Large intestine (tissue), 3 donors: ENCODE measurements at regions not wholly inside any gene's neighbourhood (a gene's known extent, or its start where the extent isn't known, plus 50 kb on each side); places are given as distances from the start of the nearest gene placed in this dataset.

Source experiments
- DNase-seq, 2 donors: peaks; one replicate each; pipeline versions ENCODE4 v3.0.0 to v3.0.0-alpha.2; 2013
- H3K27ac ChIP-seq: one replicate; pipeline ENCODE4 v1.5.1; 2013; ENCODE audit warnings: low read length
- H3K27me3 ChIP-seq: 2 replicates; pipeline ENCODE4 v1.6.1; 2013; ENCODE audit warnings: low read length; ENCODE audit not compliant: control insufficient read depth, insufficient read depth
- H3K36me3 ChIP-seq: 2 replicates; pipeline ENCODE4 v1.6.1; 2013; ENCODE audit warnings: low read length; ENCODE audit not compliant: control insufficient read depth, insufficient read depth
- H3K4me1 ChIP-seq: one replicate; pipeline ENCODE4 v1.6.1; 2013; ENCODE audit warnings: low read length; ENCODE audit not compliant: control insufficient read depth, insufficient read depth
- H3K4me3 ChIP-seq: one replicate; pipeline ENCODE4 v1.5.1; 2013; ENCODE audit warnings: low read length
- H3K9me3 ChIP-seq: one replicate; pipeline ENCODE4 v1.6.1; 2013; ENCODE audit warnings: mild to moderate bottlenecking, low read depth, low read length, moderate library complexity; ENCODE audit not compliant: control insufficient read depth
- WGBS: methylation state at CpG from one replicate; pipeline ENCODE4 v1.1.5; 2013; ENCODE audit warnings: low lambda C conversion rate; ENCODE audit not compliant: insufficient coverage; 5-methylcytosine and 5-hydroxymethylcytosine counted together

DNA sequence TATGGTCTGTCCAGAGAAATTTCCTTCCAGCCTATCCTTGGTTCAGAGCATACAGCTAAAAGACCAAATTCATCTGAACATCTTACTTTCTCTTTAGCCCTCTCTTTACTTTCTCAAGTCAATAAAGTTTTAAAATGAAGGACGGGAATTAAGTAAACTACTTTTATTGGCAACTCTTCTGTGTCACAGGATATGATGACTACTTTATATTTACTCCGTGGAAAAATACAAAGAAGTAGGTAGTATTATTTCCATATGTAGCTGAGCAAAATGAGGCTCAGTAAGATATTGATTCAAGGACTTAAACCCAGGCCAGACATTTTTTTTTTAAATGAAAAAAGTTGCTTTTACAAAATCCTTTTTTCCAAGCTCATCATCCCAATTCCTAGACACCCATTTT, 151.2 kb upstream of the DPYD start:
- Histone ChIP-seq H3K27ac (no peak overlapping the region), H3K9me3 (no peaks in the 10 kb centered on the region), H3K4me3 (no peak overlapping the region), H3K36me3 (no peaks in the 10 kb centered on the region), H3K27me3 (no peaks in the 10 kb centered on the region), H3K4me1 (no peaks in the 10 kb centered on the region)
- no peak for DNase-seq
- 76% methylated on average over 2 of the region's 2 CpGs for WGBS

DNA sequence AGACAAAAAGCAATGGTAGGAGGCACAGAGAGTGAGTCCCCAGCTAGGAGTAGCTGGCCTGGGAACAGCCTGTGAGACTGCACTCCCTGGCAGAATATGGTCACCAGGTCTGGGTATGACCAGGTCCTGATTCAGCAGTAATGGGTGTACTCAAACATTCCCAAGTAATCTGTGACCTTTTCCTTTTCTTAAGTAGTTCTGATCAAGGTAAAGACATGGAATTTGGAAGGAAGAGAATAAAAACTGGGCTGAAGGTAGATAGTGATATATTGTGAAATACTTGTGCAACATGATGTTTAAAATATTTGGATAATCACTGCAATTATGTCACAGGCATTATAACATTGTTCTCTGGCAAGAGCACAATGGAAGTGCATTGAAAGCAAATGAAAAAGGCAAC, 147.2 kb upstream of the DPYD start:
- DNase-seq, result no peak
- Histone ChIP-seq H3K27me3 (no peaks in the 10 kb centered on the region), H3K9me3 (no peaks in the 10 kb centered on the region), H3K27ac (no peak overlapping the region), H3K4me1 (no peaks in the 10 kb centered on the region), H3K4me3 (no peak overlapping the region), H3K36me3 (no peaks in the 10 kb centered on the region)

DNA sequence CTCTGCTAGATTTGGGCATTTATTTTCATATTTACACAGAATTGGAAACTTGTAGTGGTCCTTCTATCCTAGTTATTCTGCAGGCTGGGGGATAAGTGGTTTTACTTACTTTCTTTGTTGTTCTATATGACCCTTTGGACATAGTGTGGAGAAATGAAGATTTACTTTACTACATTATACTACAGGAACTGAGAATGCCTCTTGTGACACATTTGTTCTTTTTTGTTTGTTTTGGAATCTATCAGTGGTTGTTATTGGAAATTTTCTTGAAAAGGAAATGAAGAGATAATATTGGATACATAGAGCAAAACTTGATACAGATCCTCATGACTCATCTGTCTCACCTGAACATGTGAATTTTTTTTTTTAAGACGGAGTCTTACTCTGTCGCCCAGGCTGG, 146.1 kb upstream of the DPYD start:
- no CpG with 5 or more reads among the region's 2 CpGs for WGBS
- Histone ChIP-seq H3K36me3 (no peaks in the 10 kb centered on the region), H3K27ac (no peak overlapping the region), H3K4me1 (no peaks in the 10 kb centered on the region), H3K27me3 (no peaks in the 10 kb centered on the region), H3K9me3 (no peaks in the 10 kb centered on the region), H3K4me3 (no peak overlapping the region)
- no peak for DNase-seq

DNA sequence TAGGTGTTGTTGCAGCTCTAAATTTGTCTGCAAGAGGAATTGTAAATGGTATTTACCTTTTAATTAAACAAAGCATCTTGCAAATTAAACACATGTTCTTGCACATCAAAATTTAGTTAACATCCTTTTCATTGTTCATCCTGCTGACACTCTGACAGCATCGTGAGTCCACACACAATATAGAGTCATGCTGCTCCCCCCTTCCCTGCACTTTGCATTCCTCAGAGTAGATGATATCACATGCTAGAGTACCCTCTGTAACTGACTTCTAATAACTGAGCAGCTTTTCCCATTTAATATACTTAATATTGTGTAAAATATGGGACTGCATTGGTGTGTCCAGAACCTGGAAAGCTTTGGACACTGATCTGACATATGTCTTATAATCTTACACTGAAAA, 138.8 kb upstream of the DPYD start:
- H3K27me3 ChIP-seq, result peaks cover 25% of the 10 kb centered on the region
- WGBS, result 60% methylated on average over 1 of the region's 1 CpG
- no peaks in the 10 kb centered on the region for H3K4me1 ChIP-seq
- no peak overlapping the region for H3K4me3 ChIP-seq
- DNase-seq, result no peak
- no peak overlapping the region for H3K27ac ChIP-seq
- H3K36me3 ChIP-seq, result no peaks in the 10 kb centered on the region
- H3K9me3 ChIP-seq, result no peaks in the 10 kb centered on the region

DNA sequence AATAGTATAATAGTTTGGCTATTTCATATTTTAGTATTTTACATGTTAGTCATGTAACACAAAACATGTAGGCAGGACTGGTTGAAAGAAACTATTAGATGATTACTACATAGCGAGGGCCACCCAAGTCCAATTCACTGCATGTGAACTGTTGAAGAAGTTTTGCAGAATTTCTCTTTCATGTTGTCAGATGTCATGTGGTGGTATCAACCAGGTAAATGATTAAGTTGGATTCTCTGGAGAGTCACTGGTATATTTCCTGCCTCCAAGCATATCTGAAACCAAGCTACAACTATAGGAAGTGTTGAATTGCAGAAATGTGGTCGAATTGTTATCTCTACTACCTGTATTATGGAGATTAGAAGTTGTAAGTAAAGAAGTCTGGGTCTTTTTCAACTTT, 137.8 kb upstream of the DPYD start:
- peaks cover 2% of the 10 kb centered on the region for H3K4me1 ChIP-seq
- no peaks in the 10 kb centered on the region for H3K36me3 ChIP-seq
- no CpG with 5 or more reads among the region's 2 CpGs for WGBS
- no peak for DNase-seq
- H3K4me3 ChIP-seq, result no peak overlapping the region
- H3K27ac ChIP-seq, result no peak overlapping the region
- H3K27me3 ChIP-seq, result peaks cover 33% of the 10 kb centered on the region
- H3K9me3 ChIP-seq, result peaks cover 3% of the 10 kb centered on the region

DNA sequence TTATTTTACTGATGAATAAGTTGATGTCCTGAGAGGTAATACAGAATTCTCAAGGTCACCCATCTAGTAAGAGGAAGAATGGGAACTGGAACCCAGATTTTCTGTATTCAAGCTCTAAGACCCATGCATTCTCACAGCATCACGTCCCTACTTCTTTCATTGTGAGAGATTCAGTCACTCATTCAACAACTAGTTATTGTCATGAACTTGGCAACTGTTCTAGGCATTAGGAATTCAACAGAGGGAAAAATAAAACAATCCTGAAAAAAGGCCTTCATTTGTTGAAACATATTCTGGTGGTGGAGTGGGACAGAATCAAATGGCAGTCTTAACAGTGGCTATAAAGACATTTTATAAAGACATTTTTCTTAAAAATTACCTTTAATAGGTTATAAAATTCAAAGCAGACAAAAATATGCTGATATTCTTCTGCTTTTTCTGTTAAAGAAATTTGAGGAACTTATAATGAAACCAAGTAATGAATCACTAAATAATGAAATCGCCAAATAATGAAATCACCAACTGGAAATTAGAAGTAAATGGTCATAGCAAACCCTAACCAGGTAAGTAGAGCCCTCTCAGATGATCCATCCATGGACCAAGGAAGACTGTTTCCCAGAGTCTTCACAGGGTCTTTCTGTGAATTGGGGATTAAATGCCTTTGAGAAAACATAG, 136.5 kb upstream of the DPYD start:
- WGBS, result 100% methylated on average over 2 of the region's 2 CpGs
- H3K9me3 ChIP-seq, result peaks cover 8% of the 10 kb centered on the region
- no peak for DNase-seq
- no peaks in the 10 kb centered on the region for H3K36me3 ChIP-seq
- H3K4me1 ChIP-seq, result peaks cover 9% of the 10 kb centered on the region
- no peak overlapping the region for H3K27ac ChIP-seq
- H3K4me3 ChIP-seq, result no peak overlapping the region
- peaks cover 44% of the 10 kb centered on the region for H3K27me3 ChIP-seq

DNA sequence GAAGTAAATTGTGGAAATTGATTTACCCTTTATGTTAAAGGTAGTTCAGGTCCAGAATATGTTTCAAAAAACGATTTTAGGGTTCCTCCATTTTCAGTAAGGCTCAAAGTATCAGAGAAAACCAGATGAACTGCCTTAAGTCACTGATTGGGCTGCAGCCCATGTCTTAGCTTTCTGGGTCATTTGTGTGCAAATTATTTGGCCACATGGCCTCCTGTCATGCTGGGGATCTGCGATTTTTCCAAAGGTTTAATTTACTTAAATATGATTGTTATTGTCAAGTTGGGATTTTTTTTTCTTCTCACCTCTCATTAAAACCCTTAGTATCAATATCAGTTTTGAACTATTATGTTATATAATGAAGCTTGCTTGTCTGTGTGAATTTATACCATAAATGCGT, 135.9 kb upstream of the DPYD start:
- no CpG with 5 or more reads among the region's 3 CpGs for WGBS

DNA sequence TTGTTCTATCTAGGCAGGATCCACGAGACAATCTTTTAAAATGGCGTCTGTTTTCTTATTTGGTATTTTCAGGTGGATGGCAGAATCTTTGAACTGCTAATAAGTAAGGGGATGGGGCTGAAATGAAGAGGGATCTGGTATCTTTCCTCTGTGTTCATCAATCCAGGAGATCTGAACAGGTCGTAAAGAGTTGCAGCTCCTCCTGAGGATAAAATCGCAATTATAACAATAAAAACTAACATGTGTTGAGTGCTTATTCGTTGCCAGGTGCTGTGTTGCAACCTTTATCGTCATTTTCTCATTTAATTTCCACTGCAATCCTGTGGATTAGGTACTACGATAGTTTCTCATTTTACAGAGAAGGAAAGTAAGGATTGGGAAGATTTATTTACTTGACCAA, 134.6 kb upstream of the DPYD start:
- no peak overlapping the region for H3K27ac ChIP-seq
- peaks cover 40% of the 10 kb centered on the region for H3K27me3 ChIP-seq
- no peak overlapping the region for H3K4me3 ChIP-seq
- no peaks in the 10 kb centered on the region for H3K36me3 ChIP-seq
- H3K9me3 ChIP-seq, result peaks cover 8% of the 10 kb centered on the region
- WGBS, result 90% methylated on average over 2 of the region's 7 CpGs
- H3K4me1 ChIP-seq, result peaks cover 9% of the 10 kb centered on the region
- no peak for DNase-seq

More for the DNA sequence above, 135.9 kb upstream of the DPYD start:
- peaks cover 8% of the 10 kb centered on the region for H3K9me3 ChIP-seq
- H3K4me1 ChIP-seq, result peaks cover 9% of the 10 kb centered on the region
- peaks cover 45% of the 10 kb centered on the region for H3K27me3 ChIP-seq
- no peaks in the 10 kb centered on the region for H3K36me3 ChIP-seq
- H3K27ac ChIP-seq, result no peak overlapping the region
- no peak overlapping the region for H3K4me3 ChIP-seq
- no peak for DNase-seq

DNA sequence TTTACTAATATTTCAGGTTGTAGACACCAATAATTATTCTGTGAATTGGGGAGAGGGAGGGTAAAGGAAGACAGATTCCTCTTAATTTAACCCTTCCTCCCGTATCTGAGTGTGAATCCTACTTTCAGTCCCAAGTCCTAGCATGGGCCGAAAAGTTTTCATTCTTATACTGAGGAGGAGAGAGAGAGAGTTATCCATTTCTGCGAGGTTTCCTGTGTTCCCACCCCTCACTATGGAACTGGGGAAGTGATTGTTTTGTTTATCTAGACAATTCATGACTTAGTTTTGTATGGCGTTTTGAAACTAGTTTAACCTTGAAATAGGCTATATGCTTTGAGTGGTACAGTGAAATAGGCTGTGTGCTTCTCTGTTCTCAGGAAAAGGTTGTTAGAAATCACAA, 134.0 kb upstream of the DPYD start:
- no peak overlapping the region for H3K4me3 ChIP-seq
- WGBS, result 57% methylated on average over 1 of the region's 4 CpGs
- H3K27me3 ChIP-seq, result peaks cover 41% of the 10 kb centered on the region
- DNase-seq, result no peak
- peaks cover 9% of the 10 kb centered on the region for H3K4me1 ChIP-seq
- H3K36me3 ChIP-seq, result no peaks in the 10 kb centered on the region
- H3K9me3 ChIP-seq, result peaks cover 8% of the 10 kb centered on the region
- H3K27ac ChIP-seq, result no peak overlapping the region

DNA sequence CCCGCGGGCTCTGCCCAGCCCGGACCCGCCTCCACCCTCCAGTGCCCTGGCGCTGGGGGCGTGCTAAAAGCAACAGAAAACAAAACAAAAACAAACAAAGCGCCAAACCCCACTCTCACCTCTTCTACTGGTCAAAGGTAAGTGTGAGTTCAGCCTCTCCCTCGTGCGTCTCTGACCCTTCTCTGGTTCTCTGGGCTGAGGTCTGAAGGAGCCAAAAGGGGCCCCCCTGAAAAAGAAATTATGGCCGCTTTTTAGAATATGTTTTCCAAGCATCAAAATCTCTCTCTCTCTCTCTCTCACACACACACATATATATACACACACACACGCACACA, 133.5 kb upstream of the DPYD start:
- Histone ChIP-seq H3K27me3 (peaks cover 45% of the 10 kb centered on the region), H3K4me1 (peaks cover 9% of the 10 kb centered on the region), H3K9me3 (peaks cover 8% of the 10 kb centered on the region), H3K27ac (no peak overlapping the region), H3K4me3 (no peak overlapping the region), H3K36me3 (no peaks in the 10 kb centered on the region)
- DNase-seq, result no peak
- WGBS, result no CpG with 5 or more reads among the region's 11 CpGs
